Neural crest cell (in vitro differentiated cells): ENCODE measurements at regions not wholly inside any gene's neighbourhood (a gene's known extent, or its start where the extent isn't known, plus 50 kb on each side); places are given as distances from the start of the nearest gene placed in this dataset.

Experiments
- DNase-seq: peaks from one replicate; pipeline ENCODE4 v3.0.0; 2021; ENCODE audit warnings: low read depth, mixed read lengths, low spot score
- H3K27ac Mint-ChIP-seq: one replicate; pipeline ENCODE4 v1.8.0; 2021; ENCODE audit warnings: mild to moderate bottlenecking, mixed read lengths; ENCODE audit not compliant: unreplicated experiment
- H3K27me3 Mint-ChIP-seq: 2 replicates; pipeline ENCODE4 v1.8.0; 2021; ENCODE audit warnings: low read depth, mild to moderate bottlenecking, mixed read lengths
- H3K36me3 Mint-ChIP-seq: 2 replicates; pipeline ENCODE4 v1.8.0; 2021; ENCODE audit warnings: low read depth, mild to moderate bottlenecking, mixed read lengths
- H3K4me1 Mint-ChIP-seq: 2 replicates; pipeline ENCODE4 v1.8.0; 2021; ENCODE audit warnings: mixed read lengths
- H3K4me3 Mint-ChIP-seq: one replicate; pipeline ENCODE4 v1.8.0; 2021; ENCODE audit warnings: mild to moderate bottlenecking, mixed read lengths
- H3K9me3 Mint-ChIP-seq: 2 replicates; pipeline ENCODE4 v1.8.0; 2021; ENCODE audit warnings: mixed read lengths
- CTCF ChIP-seq: fragments of 200-600 bp; sonication (generic); conservative IDR thresholded peaks from 2 replicates; pipeline ENCODE4 v1.5.0; 2021; ENCODE audit warnings: antibody characterized with exemption, mild to moderate bottlenecking

GRCh38 chr5:68458416-68459021, 243.0 kb downstream of the PIK3R1 start:
- TF ChIP-seq CTCF = no peak
- peaks cover 2% of the 10 kb centered on the region for H3K36me3 Mint-ChIP-seq
- H3K27ac Mint-ChIP-seq = no peak overlapping the region
- H3K4me3 Mint-ChIP-seq = no peak overlapping the region
- DNase-seq = no peak
- peaks cover 7% of the 10 kb centered on the region for H3K9me3 Mint-ChIP-seq
- H3K27me3 Mint-ChIP-seq = no peaks in the 10 kb centered on the region
- H3K4me1 Mint-ChIP-seq = peaks cover 16% of the 10 kb centered on the region

GRCh38 chr5:68459093-68459809, 243.7 kb downstream of the PIK3R1 start:
- H3K9me3 Mint-ChIP-seq = no peaks in the 10 kb centered on the region
- H3K4me1 Mint-ChIP-seq = peaks cover 16% of the 10 kb centered on the region
- no peak overlapping the region for H3K4me3 Mint-ChIP-seq
- no peak for DNase-seq
- H3K27me3 Mint-ChIP-seq = no peaks in the 10 kb centered on the region
- H3K27ac Mint-ChIP-seq = no peak overlapping the region
- TF ChIP-seq CTCF = no peak
- no peaks in the 10 kb centered on the region for H3K36me3 Mint-ChIP-seq

- Mint-ChIP-seq H3K36me3 (no peaks in the 10 kb centered on the region), H3K27me3 (no peaks in the 10 kb centered on the region), H3K4me3 (no peak overlapping the region), H3K9me3 (no peaks in the 10 kb centered on the region), H3K4me1 (peaks cover 16% of the 10 kb centered on the region), H3K27ac (no peak overlapping the region)
- no peak for TF ChIP-seq CTCF
- DNase-seq = no peak
Measured at GRCh38 chr5:68459810-68460139, 244.2 kb downstream of the PIK3R1 start.

- H3K36me3 Mint-ChIP-seq = no peaks in the 10 kb centered on the region
- H3K27ac Mint-ChIP-seq = no peak overlapping the region
- peak; percentile 75 for TF ChIP-seq CTCF
- no peaks in the 10 kb centered on the region for H3K27me3 Mint-ChIP-seq
- H3K4me1 Mint-ChIP-seq = peaks cover 16% of the 10 kb centered on the region
- no peaks in the 10 kb centered on the region for H3K9me3 Mint-ChIP-seq
- DNase-seq = peak; percentile 20
- no peak overlapping the region for H3K4me3 Mint-ChIP-seq
Measured at GRCh38 chr5:68460147-68460798, 244.7 kb downstream of the PIK3R1 start.

- Mint-ChIP-seq H3K27ac (no peak overlapping the region), H3K36me3 (no peaks in the 10 kb centered on the region), H3K4me3 (no peak overlapping the region), H3K9me3 (no peaks in the 10 kb centered on the region), H3K27me3 (no peaks in the 10 kb centered on the region), H3K4me1 (peaks cover 10% of the 10 kb centered on the region)
- TF ChIP-seq CTCF = no peak
- no peak for DNase-seq
Measured at GRCh38 chr5:68463606-68464005, 248.1 kb downstream of the PIK3R1 start.
